Activated CD4-positive, CD25-positive, alpha-beta regulatory T cell treated with anti-CD3 and anti-CD28 coated beads, Interleukin-2, amount 50 U/mL, for 72 hours (primary cell): ENCODE measurements at regions not wholly inside any gene's neighbourhood (a gene's known extent, or its start where the extent isn't known, plus 50 kb on each side); places are given as distances from the start of the nearest gene placed in this dataset.

Experiments
- DNase-seq: peaks from one replicate; pipeline ENCODE4 v3.0.0; 2021

GRCh38 chr6:164911151-164911550 is 398.3 kb downstream of the C6orf118 start:
- DNase-seq, result no peak

DNA sequence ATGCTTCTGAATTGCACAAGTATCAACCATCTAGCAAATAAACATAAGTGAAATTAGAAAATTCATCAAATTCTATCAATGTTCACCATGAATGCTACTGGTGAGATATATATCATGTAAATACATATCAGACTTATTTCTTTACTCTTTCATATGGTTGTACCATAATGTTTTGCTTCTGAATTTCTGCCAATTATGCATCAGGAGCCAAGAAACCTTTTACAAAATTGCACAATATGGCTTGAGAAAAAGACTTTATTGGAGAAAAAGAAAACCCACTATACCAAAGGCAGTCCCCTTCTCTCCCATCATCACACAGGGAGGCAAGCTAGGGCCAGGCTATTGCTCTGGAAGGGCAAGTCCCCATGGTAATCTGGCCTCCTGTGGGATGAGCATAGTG is 402.6 kb downstream of the C6orf118 start:
- no peak for DNase-seq

- no peak for DNase-seq
Measured at GRCh38 chr6:164905311-164905710, 404.1 kb downstream of the C6orf118 start.

DNA sequence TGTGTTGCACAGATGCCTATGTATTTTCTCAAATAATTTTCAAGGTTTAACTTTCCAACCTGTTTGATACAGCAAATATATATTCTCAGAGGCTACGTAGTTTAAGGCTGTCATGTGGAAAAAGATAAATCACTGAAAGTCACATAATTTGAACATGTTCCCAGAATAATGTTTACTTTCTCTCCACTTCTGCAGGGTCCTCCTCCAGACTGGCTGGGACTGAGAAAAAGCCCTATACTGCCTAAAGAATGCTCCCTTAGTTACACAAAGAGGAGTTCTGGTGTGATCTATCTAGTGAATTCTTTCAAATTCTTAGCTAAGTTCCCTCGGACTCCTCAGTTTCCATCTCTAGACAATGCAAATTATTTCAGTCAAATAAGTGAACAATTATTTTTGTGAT is 411.0 kb downstream of the C6orf118 start:
- DNase-seq, result no peak

DNA sequence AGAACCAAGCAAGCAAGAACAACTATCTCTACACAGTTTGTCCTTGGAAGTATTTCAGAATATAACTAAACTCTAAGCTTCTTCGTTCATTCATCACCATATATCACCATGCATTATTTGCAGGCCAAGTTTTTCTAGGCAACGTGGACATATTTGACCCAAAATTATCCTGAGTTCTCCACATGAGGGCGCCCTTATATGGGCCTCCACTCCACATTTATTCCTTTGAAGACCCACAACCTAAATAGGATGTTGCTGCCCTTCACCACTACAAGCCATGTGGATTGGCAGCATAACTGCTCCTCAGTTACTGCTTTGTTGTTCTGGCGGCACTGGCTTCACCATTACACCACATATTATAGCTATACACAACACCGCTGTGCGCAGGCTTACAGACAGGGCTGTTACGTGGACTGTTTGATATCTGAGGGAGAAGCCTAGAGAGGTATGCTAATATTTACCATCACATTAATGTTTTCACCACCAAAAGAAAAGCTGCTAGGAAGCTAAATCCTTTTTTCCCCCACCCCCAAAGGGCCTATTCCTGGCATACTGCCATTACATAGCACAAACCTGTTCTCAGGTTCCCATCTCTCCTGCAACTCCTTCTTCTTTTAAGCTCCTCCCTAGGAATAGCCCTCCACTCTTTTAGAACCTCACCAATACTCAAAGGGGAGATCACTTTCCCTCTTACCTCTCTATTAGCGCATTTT is 411.7 kb downstream of the C6orf118 start:
- no peak for DNase-seq

- no peak for DNase-seq
Measured at GRCh38 chr6:164889980-164890379, 419.4 kb downstream of the C6orf118 start.

DNA sequence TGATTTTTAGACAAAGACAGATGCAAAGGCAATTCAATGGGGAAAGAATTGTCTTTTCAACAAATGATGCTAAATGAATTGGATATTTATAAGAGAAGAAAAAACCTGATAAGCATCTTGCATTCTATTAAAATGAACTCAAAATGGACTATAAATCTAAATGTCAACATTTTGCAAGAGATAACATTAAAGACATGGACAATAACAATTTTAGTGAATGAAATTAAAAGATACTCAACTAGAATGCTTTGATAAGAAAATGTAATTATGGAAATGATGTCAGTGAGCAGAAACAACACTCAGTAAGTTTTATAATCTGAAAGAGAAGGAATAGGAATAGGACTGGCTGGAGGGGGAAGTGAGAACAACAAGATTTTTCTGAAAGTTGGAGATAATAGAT is 421.7 kb downstream of the C6orf118 start:
- DNase-seq, result no peak

- DNase-seq, result no peak
Measured at GRCh38 chr6:164882236-164882635, 427.2 kb downstream of the C6orf118 start.

- DNase-seq, result no peak
Measured at GRCh38 chr6:164871783-164872182, 437.6 kb downstream of the C6orf118 start.

DNA sequence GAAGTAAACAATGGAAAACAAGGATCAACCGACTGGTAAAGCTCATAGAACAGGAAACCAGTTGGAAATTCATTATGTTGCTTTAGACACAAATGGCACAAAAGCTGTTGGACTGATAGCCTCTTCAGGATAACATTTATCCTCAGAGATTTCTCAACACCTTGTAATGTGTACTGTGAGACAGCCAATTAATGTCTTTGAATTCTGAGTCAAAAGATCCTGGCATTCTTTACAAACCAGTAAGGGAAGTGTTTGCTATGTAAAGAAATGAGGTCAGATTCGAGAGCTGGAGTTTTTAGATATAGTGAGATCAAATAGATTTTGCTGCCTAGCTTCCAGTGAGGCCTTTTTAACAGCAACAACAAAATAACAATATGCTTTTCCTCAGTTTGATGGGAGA is 439.2 kb downstream of the C6orf118 start:
- no peak for DNase-seq

DNA sequence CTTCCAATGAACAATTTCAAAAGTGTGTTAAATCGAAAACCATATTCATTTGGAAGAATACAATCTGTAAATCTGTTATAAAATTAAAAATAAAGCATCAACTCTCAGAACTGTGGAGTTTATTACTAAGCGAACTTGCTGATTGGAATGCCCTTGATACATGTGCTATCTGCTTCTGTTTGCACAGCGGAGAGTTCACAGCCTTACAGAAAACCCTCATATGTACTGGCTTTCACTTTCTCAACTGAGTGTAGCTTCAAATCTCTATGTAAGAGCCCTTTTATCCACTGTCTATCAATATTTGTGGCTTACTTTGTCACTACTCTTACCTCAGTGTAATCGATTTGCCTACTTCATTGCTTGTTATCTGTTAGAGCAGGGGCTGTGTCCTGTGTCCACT is 447.4 kb downstream of the C6orf118 start:
- DNase-seq, result no peak

DNA sequence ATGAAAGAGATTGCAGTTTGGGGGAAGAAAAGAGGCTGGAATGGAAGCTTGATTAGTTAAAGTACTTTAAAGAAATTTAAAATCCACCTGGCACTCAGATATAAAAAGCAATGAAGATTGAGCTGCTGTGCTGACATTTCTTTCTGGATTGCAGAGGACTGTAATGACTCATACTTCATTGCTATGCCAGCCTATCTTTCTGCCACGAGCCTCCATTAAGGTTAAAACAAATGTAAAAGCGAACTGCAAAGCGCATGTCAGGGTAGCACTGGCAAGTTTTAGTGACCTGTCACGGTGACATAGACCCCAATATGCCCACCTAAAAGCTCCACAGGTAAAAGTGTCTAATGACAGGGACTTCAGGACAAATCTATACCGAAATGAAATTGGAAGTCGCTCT is 449.6 kb downstream of the C6orf118 start:
- DNase-seq, result no peak

DNA sequence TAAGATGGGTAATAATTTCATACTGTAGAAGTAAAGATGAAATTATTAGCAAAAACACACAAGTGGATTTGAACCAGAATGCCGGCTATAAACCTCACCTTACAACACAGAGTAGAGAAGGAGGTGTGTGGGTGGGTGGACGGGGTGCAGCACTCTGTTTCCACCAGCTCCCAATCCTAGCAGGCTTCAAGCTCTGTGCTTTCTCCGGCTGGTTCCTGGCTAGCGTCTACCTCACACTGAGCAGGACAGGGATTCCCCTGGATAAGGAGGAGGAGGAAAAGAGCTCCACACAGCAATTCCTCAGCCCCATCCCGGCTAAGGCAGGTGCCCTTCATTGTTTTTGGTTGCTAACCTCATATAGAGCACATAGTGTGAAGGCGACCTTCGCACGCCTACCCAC is 453.3 kb downstream of the C6orf118 start:
- DNase-seq, result no peak

DNA sequence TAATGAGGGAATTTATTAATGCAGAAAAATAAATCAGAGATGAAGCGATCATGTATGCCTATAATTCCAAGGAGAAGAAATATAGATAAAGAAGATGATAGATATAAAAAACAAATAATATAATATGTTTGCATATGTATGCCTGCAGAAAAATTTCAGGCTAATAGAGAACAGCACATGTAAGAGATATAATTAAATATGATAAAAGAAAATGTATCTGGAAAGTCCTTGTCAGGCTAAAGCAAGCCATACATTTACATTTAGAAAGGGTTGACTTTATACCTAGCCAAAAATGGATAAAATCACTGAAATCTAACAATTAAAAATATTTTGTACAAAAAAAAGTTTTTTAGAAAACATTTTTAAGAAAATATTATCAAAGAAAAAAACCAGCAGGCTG is 454.1 kb downstream of the C6orf118 start:
- no peak for DNase-seq

DNA sequence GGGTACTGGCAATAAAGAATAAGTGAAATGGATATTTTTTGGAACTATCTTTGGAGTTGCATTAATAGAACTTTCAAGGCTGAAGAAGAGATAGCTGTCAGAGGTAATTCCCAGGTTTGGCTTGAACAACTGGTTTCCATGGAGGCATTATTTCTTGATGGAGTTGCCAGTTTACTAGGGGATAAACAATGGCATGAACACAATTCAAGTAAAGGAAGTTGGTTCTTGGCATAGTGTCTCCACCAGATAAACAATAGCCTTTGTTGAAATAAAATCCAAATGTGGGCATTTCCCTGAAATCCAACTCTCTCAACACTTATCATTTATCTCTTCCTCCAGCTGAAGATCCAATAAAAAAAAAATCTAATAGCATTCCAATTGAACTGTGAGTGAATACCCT is 454.9 kb downstream of the C6orf118 start:
- no peak for DNase-seq

- no peak for DNase-seq
Measured at GRCh38 chr6:164845773-164846172, 463.6 kb downstream of the C6orf118 start.

- DNase-seq, result no peak
Measured at GRCh38 chr6:164842085-164842484, 467.3 kb downstream of the C6orf118 start.

- DNase-seq, result no peak
Measured at GRCh38 chr6:164838068-164838615, 471.3 kb downstream of the C6orf118 start.

GRCh38 chr6:164836486-164836885 is 472.9 kb downstream of the C6orf118 start:
- no peak for DNase-seq

DNA sequence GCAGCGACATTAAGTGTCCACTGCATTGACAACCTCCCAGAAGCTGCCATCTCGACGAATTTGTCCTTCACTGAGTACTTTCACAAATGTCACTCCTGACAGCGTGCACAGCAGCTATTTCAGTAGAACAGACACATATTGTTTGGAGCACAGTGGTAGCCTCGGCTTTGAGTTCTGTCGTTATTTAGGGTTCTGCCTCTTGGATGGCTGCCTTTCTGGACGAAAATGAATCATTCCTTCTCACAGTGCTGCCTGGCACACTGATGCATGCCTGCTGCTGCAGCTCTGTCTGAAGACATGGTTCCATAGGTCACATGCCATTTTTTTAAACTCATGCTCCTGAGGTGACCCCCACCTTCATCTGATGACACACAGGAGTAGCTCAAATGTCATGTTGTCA is 477.0 kb downstream of the C6orf118 start:
- DNase-seq, result no peak

DNA sequence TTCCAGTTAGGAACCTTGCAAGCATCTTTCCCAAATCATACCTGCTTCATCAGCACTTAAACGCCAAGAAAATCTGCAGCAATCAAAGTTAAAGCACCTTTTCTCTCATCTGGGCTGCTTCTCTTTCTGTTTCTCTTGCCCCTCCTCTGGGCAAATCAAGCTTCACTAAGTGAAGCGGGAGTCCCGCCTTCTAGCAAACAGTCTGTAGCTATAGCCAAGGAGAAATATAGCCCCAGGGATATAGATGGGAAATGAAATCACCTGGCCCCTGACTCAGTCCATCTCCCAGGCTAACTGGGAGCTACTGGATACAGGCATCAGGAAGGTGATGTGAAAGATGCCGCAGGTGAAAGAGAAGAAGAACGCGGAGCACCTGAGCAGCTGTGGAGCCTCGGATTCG is 481.9 kb downstream of the C6orf118 start:
- DNase-seq, result no peak

DNA sequence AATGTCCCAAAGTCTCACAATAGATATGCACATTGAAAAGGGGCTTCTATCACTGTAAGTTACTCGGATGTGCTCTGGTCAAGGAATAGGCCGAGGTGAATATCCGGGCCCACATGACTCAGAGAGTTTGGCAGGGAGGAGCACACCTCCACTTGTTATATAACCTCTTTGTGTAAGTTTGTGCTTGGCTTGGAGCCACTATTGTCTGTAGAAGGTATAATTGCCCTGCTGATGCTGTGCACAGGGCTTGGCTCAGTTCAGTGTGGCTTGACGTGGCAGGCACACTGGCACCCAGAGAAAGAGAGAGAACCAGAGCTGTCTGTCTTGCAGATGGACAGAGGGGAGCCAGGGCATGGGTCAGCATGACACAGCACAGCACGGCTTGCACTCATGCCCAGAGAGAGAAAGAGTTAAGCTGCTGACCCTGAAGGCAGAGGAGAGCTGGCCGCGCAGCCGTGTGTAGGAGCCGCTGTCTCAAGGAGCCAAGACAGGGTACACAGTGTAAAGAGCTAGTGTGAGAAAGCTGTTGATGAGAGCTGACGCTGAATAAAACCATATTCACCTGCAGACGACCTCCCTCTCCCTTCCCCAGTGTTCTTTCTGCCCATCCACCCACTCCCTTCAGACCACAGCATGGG is 482.5 kb downstream of the C6orf118 start:
- no peak for DNase-seq

DNA sequence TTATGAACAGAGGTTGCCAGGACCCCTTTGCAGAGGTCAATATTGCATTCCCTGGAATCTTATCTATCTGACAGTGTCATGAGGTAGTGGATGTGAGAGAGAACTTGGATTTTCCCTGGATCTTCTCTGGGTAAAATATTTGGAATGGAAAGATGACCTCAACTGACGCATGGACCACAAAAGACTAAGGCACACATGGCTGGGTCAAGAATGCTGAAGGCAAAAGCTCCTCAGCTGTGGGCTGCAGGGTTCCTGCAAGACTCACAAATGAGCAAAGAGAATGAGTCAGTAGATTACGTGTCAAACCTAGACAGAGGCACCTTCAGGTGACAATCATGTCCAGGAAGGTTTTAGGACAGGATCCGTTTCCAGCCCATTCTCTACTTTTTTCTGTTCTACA is 484.0 kb downstream of the C6orf118 start:
- no peak for DNase-seq

GRCh38 chr6:164817662-164818061 is 491.7 kb downstream of the C6orf118 start:
- DNase-seq, result no peak

DNA sequence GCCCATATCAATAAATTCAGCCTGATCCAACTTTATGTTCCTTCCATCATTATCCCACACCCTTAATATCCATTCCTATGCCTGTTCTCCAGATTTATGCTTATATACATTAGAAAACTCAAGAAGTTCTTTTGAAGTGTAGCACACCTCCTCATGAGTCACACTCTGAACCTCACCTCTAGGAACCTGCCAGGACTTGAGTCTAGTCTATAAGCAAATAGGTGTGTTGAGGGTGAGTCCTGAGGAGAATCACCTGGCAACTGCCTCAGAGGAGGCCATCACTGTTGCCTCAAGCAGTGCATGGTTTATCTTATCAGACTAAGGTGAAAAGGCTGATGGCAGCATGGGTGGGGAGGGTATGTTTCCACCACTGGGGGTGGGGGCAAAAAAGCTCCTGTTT is 496.7 kb downstream of the C6orf118 start:
- DNase-seq, result no peak
